Kasumi-1 (cell line): ENCODE measurements at regions not wholly inside any gene's neighbourhood (a gene's known extent, or its start where the extent isn't known, plus 50 kb on each side); places are given as distances from the start of the nearest gene placed in this dataset.

Experiments used
- DNase-seq, 2 experiments: peaks; one replicate each; lab custom pipeline; 2025; lab: John Stamatoyannopoulos, UW

DNA sequence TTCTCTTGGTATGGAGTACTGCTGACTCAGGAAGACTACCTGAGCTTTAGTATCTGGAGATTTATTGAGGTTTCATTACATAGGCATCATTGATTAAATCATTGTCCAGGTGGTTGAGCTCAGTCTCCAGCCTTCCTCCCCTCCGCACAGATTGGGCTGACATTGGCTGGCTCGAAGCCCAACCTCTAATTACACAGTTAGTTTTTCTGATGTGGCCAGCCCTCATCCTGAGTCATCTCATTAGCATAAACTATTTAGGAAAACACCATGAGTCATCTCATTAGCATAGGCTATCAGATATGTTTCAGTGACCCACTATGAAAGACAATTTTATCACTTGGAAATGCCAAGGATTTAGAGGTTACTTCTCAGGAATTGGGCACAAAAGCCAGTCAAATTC is 93.9 kb upstream of the ANKRD50 start:
- DNase-seq = no peak

- no peak for DNase-seq
Measured at GRCh38 chr4:124804584-124804983, 92.1 kb upstream of the ANKRD50 start.

DNA sequence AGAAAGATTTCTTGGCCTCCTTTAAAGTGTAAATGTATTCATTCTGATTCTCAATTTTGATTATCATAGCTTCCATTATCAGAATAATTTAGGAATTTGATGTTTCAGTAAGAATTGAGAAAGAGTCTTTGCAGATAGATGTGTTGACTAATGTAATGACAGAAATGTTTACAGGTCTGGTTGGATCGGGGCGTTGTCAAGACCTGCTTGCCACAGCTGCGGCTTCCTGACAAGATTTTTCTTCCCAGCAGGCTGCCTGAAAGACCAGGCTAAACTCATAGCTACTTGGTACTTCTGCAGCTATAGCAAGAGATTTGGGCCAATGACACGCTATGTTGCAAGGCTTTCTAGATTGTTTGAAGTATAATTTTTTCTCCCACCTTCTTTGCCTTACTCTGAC is 91.5 kb upstream of the ANKRD50 start:
- no peak for DNase-seq

- DNase-seq = no peak
Measured at GRCh38 chr4:124803641-124804040, 91.1 kb upstream of the ANKRD50 start.

DNA sequence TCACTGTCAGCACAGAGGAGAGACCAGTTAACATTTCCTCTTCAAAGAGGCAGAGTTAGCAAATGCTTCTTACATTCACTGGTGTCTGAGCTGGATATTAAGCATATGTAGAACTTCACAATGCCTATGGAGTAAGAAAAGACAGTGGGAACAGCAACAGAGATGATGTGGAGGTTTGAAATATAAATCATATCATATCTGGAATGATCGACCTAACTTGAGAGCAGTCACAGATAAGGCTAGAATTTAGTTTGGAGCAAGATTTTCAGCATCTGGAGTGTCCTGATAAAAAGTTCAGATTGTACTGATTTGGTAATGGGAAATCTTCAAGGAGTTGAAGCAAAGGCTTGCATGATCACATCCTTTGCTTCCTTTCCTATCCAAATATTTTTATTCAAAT is 90.5 kb upstream of the ANKRD50 start:
- no peak for DNase-seq

DNA sequence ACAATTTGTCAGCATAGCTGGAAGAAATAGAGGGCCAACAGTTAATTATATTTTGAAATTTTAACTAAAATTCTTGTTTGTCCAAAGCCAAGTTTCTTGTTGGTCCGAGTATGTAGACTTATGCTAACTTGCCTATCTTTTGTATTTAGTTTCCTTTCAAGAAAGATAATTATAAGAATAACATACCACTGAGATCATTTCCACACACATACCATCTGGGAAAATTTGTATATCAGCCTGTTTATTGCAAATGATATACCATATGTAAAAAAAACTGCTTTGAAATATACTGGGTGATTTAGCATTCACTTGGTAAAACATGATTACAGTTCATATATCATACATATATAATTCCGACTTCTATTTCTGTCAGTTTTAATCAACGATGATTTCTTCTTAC is 84.7 kb upstream of the ANKRD50 start:
- no peak for DNase-seq

DNA sequence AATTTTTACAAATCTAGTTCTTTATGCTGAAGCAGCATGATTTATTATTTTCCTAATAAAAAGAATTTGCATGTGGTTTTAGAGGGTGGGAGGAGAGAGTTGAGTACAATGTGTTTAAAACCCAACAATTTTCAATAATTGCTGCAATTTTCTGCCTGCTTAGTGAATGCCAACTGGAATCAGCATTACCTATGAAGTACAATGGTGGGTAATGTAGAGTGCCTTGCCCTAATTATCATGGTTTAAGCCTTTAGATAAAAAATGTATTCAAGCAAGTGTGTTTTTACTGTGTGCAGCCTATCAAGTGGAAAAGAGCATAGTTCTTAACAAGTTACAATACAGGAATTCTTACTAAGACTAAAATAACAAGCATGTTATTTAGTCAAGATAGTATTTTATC is 77.9 kb upstream of the ANKRD50 start:
- no peak for DNase-seq

DNA sequence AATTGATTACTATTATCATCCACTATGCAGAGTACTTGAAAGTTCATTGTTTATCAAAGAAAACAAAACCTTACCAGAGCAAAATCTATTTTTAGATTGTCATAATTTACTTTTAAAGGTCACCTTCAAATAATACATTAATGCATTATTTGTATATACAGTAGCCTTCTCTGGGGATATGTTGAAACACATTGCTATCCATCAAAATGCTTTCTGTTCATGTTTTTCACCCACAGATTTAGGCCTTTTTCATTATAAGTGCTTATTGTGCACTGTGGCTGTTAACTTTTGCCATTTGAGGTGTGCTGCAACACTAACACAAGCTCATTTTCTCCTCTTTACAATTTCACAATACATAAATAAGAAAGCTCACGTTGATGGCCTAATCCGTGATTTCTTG is 74.1 kb upstream of the ANKRD50 start:
- DNase-seq = no peak

GRCh38 chr4:124785645-124786044 is 73.1 kb upstream of the ANKRD50 start:
- DNase-seq = no peak

- no peak for DNase-seq
Measured at GRCh38 chr4:124783847-124784246, 71.3 kb upstream of the ANKRD50 start.

DNA sequence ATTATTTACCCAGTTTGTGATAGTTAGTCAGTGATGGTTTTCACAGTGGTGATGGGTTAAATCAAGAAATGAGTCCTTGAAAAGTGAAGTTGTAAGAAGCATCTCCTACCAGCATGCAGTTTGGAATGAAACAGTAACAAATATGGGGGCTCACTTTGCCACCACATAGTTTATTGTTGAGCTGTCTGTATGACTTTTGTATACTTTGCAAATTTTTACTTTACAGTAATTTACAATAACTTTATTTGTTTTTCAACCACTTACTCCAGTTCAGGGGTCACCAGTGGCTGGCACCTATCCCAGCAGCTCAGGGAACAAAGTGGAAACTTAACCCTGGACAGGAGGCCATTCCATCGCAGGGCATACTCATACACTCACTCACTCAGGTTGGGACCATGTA is 64.5 kb upstream of the ANKRD50 start:
- DNase-seq = no peak

DNA sequence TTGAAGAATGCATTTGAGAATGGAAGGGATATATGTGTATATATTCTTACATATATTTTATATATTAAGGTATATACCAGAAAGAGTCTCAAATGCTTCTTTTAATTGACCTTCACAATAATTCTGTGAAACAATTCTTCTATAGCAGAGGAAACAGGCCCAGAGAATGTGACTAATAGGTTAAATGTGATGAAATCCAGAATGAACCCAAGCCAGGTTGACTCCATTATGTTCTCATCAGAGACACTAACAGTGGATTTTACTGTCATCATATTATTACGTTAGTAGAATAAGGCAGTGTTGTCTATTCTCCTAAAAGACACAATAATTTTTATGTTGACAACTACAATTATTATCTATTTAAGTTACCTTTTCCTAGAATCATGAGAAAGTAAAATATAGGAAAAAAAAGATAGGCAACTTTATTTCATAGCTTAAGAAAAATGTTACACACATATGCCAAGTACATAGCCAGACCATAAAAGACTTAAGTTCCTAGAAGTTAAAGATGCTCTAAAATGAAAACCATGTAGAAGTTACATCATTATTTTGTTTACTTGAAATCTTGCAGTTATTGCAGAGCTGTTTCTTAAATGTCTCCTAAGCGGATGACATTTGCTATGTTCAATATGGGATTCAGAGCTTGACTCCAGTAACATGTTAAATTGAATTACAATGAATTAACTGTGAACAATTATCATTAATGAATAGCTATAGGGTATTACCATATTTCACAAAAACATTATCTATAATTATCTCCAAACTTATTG is 56.2 kb upstream of the ANKRD50 start:
- no peak for DNase-seq

DNA sequence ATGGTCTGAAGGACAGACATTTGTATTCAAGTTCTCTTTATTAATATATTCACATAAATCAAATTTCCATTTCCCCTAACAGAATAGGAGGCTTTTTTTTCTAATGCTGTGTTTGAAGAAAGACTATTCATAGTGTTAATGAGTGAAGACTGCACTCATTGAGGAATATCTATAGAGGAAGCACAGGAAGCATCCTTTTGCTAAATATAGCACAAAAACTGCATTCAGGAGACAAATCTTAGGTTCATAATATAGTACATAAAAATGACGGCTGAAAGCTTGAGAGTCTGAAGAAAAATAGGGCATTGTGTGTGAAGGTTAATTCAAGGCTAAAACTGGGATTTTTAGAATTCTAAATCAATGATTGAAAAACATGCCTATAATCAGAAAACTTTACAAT is 50.4 kb upstream of the ANKRD50 start:
- no peak for DNase-seq
